ENCODE measurements at regions not wholly inside any gene's neighbourhood (a gene's known extent, or its start where the extent isn't known, plus 50 kb on each side); places are given as distances from the start of the nearest gene placed in this dataset.

DNA sequence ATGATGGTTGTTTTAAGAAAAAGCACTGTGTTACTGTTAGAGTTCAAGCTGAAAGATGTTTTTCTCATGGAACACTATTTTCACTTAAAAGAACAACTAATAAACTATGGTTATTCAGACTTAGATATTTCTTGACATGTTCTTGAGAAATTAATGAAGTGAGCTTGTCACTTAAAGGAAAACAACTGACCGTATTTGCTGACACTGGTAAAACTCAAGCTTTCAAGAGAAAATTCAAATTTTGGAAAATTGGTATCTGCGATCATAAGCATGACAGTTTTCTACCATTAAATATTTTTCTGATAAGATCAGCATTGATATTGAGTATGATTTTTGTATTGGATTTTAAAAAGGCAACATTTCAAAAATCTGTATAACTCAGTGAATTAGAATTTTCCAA lies 549.5 kb upstream of the ACTRT1 start:
- ChIA-PET POLR2A (ENCODE audit: low non-redundant PET) (no interaction called here), CTCF (no interaction called here)
- DNase-seq (ENCODE audit: low spot score): no peak
- no peak for TF ChIP-seq CTCF (conservative IDR thresholded peaks at IDR 0.05; ENCODE audit: low read depth, low read length)
- TF ChIP-seq EZH2 (IDR thresholded peaks at IDR 0.05; ENCODE audit: borderline replicate concordance, low read depth, low read length, poor library complexity, severe bottlenecking): no peak
- H3K9me3 ChIP-seq (ENCODE audit: low read depth, low read length, poor library complexity, severe bottlenecking): no peaks in the 10 kb centered on the region
- intact Hi-C loops (cut with micrococcal nuclease; ENCODE audit: unreplicated experiment): no loop called here
- no peak overlapping the region for H3K4me3 ChIP-seq (ENCODE audit: low read depth, low read length, poor library complexity, severe bottlenecking)
- no peaks in the 10 kb centered on the region for H3K36me3 ChIP-seq (ENCODE audit: insufficient read depth, low read length, poor library complexity, severe bottlenecking)
- no TSS peak for BruUV-seq (replicated peaks)
- H3K27me3 ChIP-seq (replicated peaks; ENCODE audit: insufficient read depth, low read depth, low read length, poor library complexity): no peaks in the 10 kb centered on the region
- H3K4me1 ChIP-seq (ENCODE audit: insufficient read depth, low read length, poor library complexity, severe bottlenecking): no peaks in the 10 kb centered on the region
- H3K27ac ChIP-seq (ENCODE audit: low read depth, low read length, poor library complexity, severe bottlenecking): no peak overlapping the region

DNA sequence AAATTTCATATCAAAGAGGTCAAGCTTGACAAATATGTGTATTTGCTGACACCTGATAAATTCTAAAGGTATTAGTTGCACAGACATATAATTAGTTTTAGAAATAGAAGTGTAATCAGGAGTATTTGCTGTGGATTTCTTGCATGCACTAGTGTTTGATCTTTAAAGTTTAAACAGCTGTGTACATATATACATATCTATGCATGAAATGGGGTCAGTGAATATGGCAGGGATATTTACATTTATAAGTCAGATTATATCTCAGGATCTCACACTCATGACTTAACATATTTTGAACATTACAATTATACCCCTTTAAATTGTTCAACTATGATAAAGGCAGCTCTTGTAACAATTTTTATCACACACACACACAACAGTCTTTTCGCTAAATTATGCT lies 547.4 kb upstream of the ACTRT1 start:
- POLR2A ChIA-PET (ENCODE audit: low non-redundant PET): no interaction called here
- Histone ChIP-seq H3K27ac (ENCODE audit: low read depth, low read length, poor library complexity, severe bottlenecking) (no peak overlapping the region), H3K27me3 (replicated peaks; ENCODE audit: insufficient read depth, low read depth, low read length, poor library complexity) (no peaks in the 10 kb centered on the region), H3K9me3 (ENCODE audit: low read depth, low read length, poor library complexity, severe bottlenecking) (no peaks in the 10 kb centered on the region), H3K36me3 (ENCODE audit: insufficient read depth, low read length, poor library complexity, severe bottlenecking) (no peaks in the 10 kb centered on the region), H3K4me3 (ENCODE audit: low read depth, low read length, poor library complexity, severe bottlenecking) (no peak overlapping the region), H3K4me1 (ENCODE audit: insufficient read depth, low read length, poor library complexity, severe bottlenecking) (no peaks in the 10 kb centered on the region)
- no TSS peak for BruUV-seq (replicated peaks)
- intact Hi-C loops (cut with micrococcal nuclease; ENCODE audit: unreplicated experiment): no loop called here
- CTCF ChIA-PET: no interaction called here
- no peak for DNase-seq (ENCODE audit: low spot score)
- TF ChIP-seq EZH2 (IDR thresholded peaks at IDR 0.05; ENCODE audit: borderline replicate concordance, low read depth, low read length, poor library complexity, severe bottlenecking): no peak
- TF ChIP-seq CTCF (conservative IDR thresholded peaks at IDR 0.05; ENCODE audit: low read depth, low read length): no peak

DNA sequence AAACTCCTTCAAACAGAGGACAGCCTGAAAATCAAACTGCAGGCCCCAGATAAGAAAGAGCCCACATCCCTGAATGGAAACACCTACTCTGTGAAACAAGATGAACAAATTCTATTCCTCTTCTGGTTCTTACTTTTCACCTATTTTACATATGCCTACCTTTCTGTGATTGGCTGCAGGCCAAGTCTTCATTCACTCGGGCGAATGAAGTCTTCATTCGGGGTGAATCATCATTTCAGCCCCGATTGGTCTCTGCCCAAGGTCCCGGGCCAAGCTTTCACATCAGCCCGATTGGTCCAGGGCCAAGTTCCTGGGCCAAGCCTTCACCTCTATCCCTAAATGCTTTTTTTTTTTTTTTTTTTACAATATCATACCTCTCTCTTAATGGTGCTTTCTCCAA lies 529.8 kb upstream of the ACTRT1 start:
- intact Hi-C loops (cut with micrococcal nuclease; ENCODE audit: unreplicated experiment): no loop called here
- no TSS peak for BruUV-seq (replicated peaks)
- Histone ChIP-seq H3K4me3 (ENCODE audit: low read depth, low read length, poor library complexity, severe bottlenecking) (no peak overlapping the region), H3K27me3 (replicated peaks; ENCODE audit: insufficient read depth, low read depth, low read length, poor library complexity) (no peaks in the 10 kb centered on the region), H3K4me1 (ENCODE audit: insufficient read depth, low read length, poor library complexity, severe bottlenecking) (no peaks in the 10 kb centered on the region), H3K9me3 (ENCODE audit: low read depth, low read length, poor library complexity, severe bottlenecking) (no peaks in the 10 kb centered on the region), H3K36me3 (ENCODE audit: insufficient read depth, low read length, poor library complexity, severe bottlenecking) (no peaks in the 10 kb centered on the region), H3K27ac (ENCODE audit: low read depth, low read length, poor library complexity, severe bottlenecking) (no peak overlapping the region)
- no peak for TF ChIP-seq EZH2 (IDR thresholded peaks at IDR 0.05; ENCODE audit: borderline replicate concordance, low read depth, low read length, poor library complexity, severe bottlenecking)
- TF ChIP-seq CTCF (conservative IDR thresholded peaks at IDR 0.05; ENCODE audit: low read depth, low read length): no peak
- CTCF ChIA-PET: no interaction called here
- no peak for DNase-seq (ENCODE audit: low spot score)
- POLR2A ChIA-PET (ENCODE audit: low non-redundant PET): no interaction called here
